ENCODE measurements at regions not wholly inside any gene's neighbourhood (a gene's known extent, or its start where the extent isn't known, plus 50 kb on each side); places are given as distances from the start of the nearest gene placed in this dataset.
"Not testable (repeated sequence)": the region's sequence is repeated elsewhere in the genome, so short reads cannot be mapped to it uniquely, and the experiment has no call there.

- Mint-ChIP-seq H3K27ac (no peak overlapping the region), H3K27me3 (peaks cover under 1% of the 10 kb centered on the region), H3K9me3 (no peaks in the 10 kb centered on the region), H3K4me3 (no peak overlapping the region), H3K4me1 (no peaks in the 10 kb centered on the region), H3K36me3 (ENCODE audit: low read depth) (no peaks in the 10 kb centered on the region)
- no peak for DNase-seq
- intact Hi-C loops (cut with micrococcal nuclease) = no loop called here
Measured at GRCh38 chr2:153532140-153532539, 53.6 kb upstream of the RPRM start.

GRCh38 chr2:153533803-153534202 lies 55.2 kb upstream of the RPRM start:
- H3K4me3 Mint-ChIP-seq; H3K4me1 Mint-ChIP-seq; H3K27ac Mint-ChIP-seq; H3K9me3 Mint-ChIP-seq; intact Hi-C loops (cut with micrococcal nuclease); DNase-seq; H3K36me3 Mint-ChIP-seq (ENCODE audit: low read depth); H3K27me3 Mint-ChIP-seq: not testable (repeated sequence)

GRCh38 chr2:153534590-153534989 lies 56.0 kb upstream of the RPRM start:
- H3K36me3 Mint-ChIP-seq (ENCODE audit: low read depth); H3K4me1 Mint-ChIP-seq; H3K9me3 Mint-ChIP-seq; H3K27ac Mint-ChIP-seq; H3K27me3 Mint-ChIP-seq; intact Hi-C loops (cut with micrococcal nuclease); H3K4me3 Mint-ChIP-seq; DNase-seq: not testable (repeated sequence)

DNA sequence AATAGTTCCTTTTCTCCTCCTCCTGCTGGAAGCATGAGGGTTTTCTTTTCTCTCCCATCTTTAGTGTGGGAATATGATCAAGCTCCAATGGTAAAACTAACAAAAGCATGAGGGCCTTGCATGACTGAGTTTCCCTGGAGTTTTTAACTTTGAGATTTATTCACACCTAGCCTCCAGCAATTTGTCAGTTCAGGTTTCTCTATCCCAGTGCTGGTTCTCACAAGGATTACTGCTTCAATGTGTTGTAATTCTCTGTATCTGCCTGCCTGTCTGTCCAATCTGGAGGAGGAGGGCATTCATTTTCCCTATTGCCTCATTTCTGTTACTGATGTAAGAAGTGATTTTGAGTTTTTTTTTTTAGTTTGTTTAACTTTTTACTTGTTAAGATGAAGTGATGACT lies 57.6 kb upstream of the RPRM start:
- DNase-seq = no peak
- no peak overlapping the region for H3K4me3 Mint-ChIP-seq
- H3K27me3 Mint-ChIP-seq = no peaks in the 10 kb centered on the region
- no peak overlapping the region for H3K27ac Mint-ChIP-seq
- no peaks in the 10 kb centered on the region for H3K36me3 Mint-ChIP-seq (ENCODE audit: low read depth)
- intact Hi-C loops (cut with micrococcal nuclease) = no loop called here
- no peaks in the 10 kb centered on the region for H3K4me1 Mint-ChIP-seq
- H3K9me3 Mint-ChIP-seq = peaks cover 5% of the 10 kb centered on the region

GRCh38 chr2:153538102-153538501 lies 59.5 kb upstream of the RPRM start:
- intact Hi-C loops (cut with micrococcal nuclease); H3K4me1 Mint-ChIP-seq: not testable (repeated sequence)

GRCh38 chr2:153543635-153544071 lies 65.1 kb upstream of the RPRM start:
- Mint-ChIP-seq H3K4me3 (no peak overlapping the region), H3K27ac (peak overlapping the region; percentile 34), H3K9me3 (peaks cover 10% of the 10 kb centered on the region), H3K36me3 (ENCODE audit: low read depth) (no peaks in the 10 kb centered on the region), H3K4me1 (peaks cover 5% of the 10 kb centered on the region), H3K27me3 (no peaks in the 10 kb centered on the region)
- intact Hi-C loops (cut with micrococcal nuclease) = no loop called here
- DNase-seq = no peak

More at GRCh38 chr2:153538102-153538501, 59.5 kb upstream of the RPRM start:
- not testable (repeated sequence) for DNase-seq; H3K27me3 Mint-ChIP-seq; H3K36me3 Mint-ChIP-seq (ENCODE audit: low read depth); H3K4me3 Mint-ChIP-seq; H3K27ac Mint-ChIP-seq
- H3K9me3 Mint-ChIP-seq = peaks cover 10% of the 10 kb centered on the region

DNA sequence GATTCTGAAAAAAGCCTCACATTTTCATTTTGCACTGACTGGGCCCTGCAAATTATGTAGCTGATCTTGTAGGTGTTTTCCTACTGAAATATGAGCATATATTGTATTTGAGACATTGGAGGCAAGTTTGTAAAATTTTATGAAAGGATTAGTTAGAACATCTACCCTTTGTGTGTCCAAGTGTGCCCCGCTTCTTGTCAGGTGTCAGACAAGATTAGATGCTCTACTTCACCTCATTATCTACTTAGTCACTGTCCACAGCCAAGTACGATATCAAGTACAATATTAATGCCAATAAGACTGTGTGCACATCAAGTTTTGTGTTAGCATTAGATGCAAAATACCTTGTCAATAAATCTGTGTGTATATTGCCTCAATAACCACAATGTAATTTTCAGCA lies 67.8 kb upstream of the RPRM start:
- intact Hi-C loops (cut with micrococcal nuclease) = no loop called here
- peaks cover 5% of the 10 kb centered on the region for H3K4me1 Mint-ChIP-seq
- no peak for DNase-seq
- H3K36me3 Mint-ChIP-seq (ENCODE audit: low read depth) = no peaks in the 10 kb centered on the region
- H3K9me3 Mint-ChIP-seq = peaks cover 3% of the 10 kb centered on the region
- H3K27me3 Mint-ChIP-seq = no peaks in the 10 kb centered on the region
- no peak overlapping the region for H3K4me3 Mint-ChIP-seq
- H3K27ac Mint-ChIP-seq = no peak overlapping the region

- Mint-ChIP-seq H3K27me3 (no peaks in the 10 kb centered on the region), H3K4me3 (no peak overlapping the region), H3K27ac (no peak overlapping the region), H3K9me3 (no peaks in the 10 kb centered on the region), H3K4me1 (no peaks in the 10 kb centered on the region), H3K36me3 (ENCODE audit: low read depth) (no peaks in the 10 kb centered on the region)
- no peak for DNase-seq
- intact Hi-C loops (cut with micrococcal nuclease) = no loop called here
Measured at GRCh38 chr2:153548536-153548935, 70.0 kb upstream of the RPRM start.

DNA sequence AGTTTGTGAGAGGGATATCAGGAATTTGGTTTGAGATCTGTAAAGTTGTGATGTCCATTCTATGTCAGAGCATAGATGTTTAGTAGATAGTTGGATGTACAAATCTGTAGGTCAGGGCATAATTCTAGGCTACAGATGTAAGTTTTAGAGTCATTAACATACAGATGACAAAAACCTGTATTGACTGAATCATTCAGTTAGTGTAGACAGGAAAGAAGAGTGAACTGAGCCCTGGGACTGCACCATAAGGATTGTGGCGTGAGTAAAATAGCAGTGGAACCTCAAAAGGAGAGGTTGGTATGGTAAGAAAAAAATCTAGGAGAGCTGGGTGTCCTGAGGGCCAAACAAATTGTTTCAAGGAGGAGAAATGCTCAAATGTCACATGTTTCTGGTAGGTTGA lies 73.1 kb upstream of the RPRM start:
- H3K9me3 Mint-ChIP-seq = no peaks in the 10 kb centered on the region
- H3K27me3 Mint-ChIP-seq = no peaks in the 10 kb centered on the region
- H3K36me3 Mint-ChIP-seq (ENCODE audit: low read depth) = no peaks in the 10 kb centered on the region
- no peak for DNase-seq
- no peaks in the 10 kb centered on the region for H3K4me1 Mint-ChIP-seq
- intact Hi-C loops (cut with micrococcal nuclease) = no loop called here
- H3K27ac Mint-ChIP-seq = no peak overlapping the region
- no peak overlapping the region for H3K4me3 Mint-ChIP-seq

GRCh38 chr2:153557211-153557610 lies 78.6 kb upstream of the RPRM start:
- Mint-ChIP-seq H3K4me3 (no peak overlapping the region), H3K36me3 (ENCODE audit: low read depth) (no peaks in the 10 kb centered on the region)
- intact Hi-C loops (cut with micrococcal nuclease) = no loop called here

GRCh38 chr2:153557714-153558113 lies 79.2 kb upstream of the RPRM start:
- H3K4me1 Mint-ChIP-seq = no peaks in the 10 kb centered on the region
- intact Hi-C loops (cut with micrococcal nuclease) = no loop called here
- DNase-seq = no peak
- no peaks in the 10 kb centered on the region for H3K9me3 Mint-ChIP-seq
- no peaks in the 10 kb centered on the region for H3K36me3 Mint-ChIP-seq (ENCODE audit: low read depth)
- H3K27ac Mint-ChIP-seq = no peak overlapping the region
- no peak overlapping the region for H3K4me3 Mint-ChIP-seq
- H3K27me3 Mint-ChIP-seq = no peaks in the 10 kb centered on the region

More at GRCh38 chr2:153557211-153557610, 78.6 kb upstream of the RPRM start:
- Mint-ChIP-seq H3K27me3 (no peaks in the 10 kb centered on the region), H3K9me3 (no peaks in the 10 kb centered on the region), H3K27ac (no peak overlapping the region), H3K4me1 (no peaks in the 10 kb centered on the region)
- DNase-seq = no peak

DNA sequence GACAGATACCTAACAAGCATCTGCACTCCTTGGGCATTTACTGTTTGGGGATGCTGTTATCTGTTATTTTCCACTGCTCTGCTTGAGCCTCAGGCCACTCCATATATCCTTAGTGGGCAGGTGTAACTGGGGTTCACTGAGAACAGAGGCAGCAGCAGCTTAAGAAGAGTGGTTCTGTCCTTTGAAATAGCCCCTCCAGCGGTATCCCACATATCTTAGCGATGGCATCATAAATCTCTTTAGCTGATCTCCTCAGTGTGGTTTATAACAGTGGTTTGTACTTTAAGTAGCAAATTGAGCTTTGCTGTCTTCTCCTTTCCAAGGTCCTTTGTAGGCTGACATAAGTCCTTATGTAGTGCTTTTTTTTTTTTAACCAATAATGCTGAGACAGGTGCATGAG lies 79.7 kb upstream of the RPRM start:
- Mint-ChIP-seq H3K27me3 (no peaks in the 10 kb centered on the region), H3K4me1 (no peaks in the 10 kb centered on the region), H3K36me3 (ENCODE audit: low read depth) (no peaks in the 10 kb centered on the region), H3K4me3 (no peak overlapping the region), H3K9me3 (no peaks in the 10 kb centered on the region), H3K27ac (no peak overlapping the region)
- intact Hi-C loops (cut with micrococcal nuclease) = no loop called here
- DNase-seq = no peak

DNA sequence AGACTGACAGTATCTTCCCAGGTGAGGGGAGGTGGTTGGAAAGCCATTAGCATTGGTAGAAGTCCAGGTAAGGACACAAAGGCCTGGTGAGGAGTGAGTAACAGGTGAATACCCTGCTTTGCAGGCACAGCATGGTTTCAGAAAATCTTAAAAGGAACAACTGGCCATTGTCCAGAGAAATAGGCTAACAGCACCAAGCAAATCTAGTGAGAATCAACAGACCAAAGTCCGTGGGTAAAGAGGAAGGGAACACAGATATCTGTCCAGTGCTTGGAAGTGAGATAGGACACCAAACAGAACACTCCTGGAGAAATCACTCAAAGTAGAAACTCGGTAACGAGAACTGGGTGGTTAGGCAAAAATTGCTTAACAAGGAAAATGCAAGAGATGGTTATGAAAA lies 88.8 kb upstream of the RPRM start:
- H3K27ac Mint-ChIP-seq = no peak overlapping the region
- intact Hi-C loops (cut with micrococcal nuclease) = no loop called here
- H3K4me3 Mint-ChIP-seq = no peak overlapping the region
- no peak for DNase-seq
- no peaks in the 10 kb centered on the region for H3K27me3 Mint-ChIP-seq
- H3K9me3 Mint-ChIP-seq = no peaks in the 10 kb centered on the region
- no peaks in the 10 kb centered on the region for H3K36me3 Mint-ChIP-seq (ENCODE audit: low read depth)
- no peaks in the 10 kb centered on the region for H3K4me1 Mint-ChIP-seq

DNA sequence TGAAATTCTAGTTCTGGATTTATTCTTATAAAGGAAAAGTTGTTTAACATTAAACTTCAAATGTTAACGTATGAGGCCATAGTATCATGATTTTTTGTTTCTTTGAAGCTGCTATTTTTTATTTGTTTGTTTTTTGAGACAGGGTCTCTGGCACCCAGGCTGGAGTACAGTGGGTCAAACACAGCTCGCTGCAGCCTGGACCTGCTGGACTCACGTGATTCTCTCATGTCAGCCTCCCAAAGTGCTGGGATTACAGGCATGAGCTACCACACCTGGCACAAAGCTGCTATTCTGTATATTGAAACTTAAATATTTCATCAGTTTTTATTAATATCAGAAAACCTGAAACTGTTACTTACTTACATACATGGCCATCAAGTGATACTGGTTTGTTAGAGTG lies 89.5 kb upstream of the RPRM start:
- intact Hi-C loops (cut with micrococcal nuclease) = no loop called here

DNA sequence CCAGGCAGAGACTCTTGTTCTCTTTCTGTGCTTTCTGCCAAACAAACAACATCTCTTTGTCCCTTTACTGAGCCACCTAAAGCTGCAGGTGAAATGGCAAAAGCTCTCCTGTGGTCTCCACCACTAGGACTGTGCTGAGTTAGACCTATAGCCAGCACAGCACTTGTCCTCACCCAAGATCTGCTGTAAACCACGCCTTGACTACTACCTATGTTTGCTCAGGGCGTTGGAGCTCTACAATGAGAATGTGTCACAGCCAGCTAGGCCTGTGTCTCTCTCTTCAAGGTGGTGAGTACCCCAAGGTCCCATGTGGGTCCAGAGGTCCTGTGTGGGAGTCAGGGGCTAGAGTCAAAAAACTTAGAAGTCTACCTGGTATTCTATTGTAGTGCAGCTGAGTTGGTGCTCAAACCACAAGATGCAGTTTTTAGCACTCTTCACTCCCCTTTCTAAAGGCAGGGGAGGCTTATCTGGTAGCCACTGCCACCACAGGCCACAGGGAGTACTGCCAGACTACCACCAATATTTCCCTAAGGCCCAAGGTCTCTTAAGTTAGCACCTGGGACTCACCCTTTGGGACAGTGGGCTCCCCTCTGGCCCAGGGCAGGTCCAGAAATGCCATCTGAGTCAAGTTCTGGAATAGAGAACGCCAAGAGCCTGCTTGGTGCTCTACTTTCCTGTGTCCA lies 96.8 kb upstream of the RPRM start:
- Mint-ChIP-seq H3K27me3 (no peaks in the 10 kb centered on the region), H3K4me3 (no peak overlapping the region), H3K36me3 (ENCODE audit: low read depth) (no peaks in the 10 kb centered on the region), H3K27ac (no peak overlapping the region), H3K4me1 (no peaks in the 10 kb centered on the region), H3K9me3 (no peaks in the 10 kb centered on the region)
- DNase-seq = no peak
- intact Hi-C loops (cut with micrococcal nuclease) = no loop called here

More for the DNA sequence above, 89.5 kb upstream of the RPRM start:
- Mint-ChIP-seq H3K27ac (no peak overlapping the region), H3K4me3 (no peak overlapping the region), H3K4me1 (no peaks in the 10 kb centered on the region), H3K36me3 (ENCODE audit: low read depth) (no peaks in the 10 kb centered on the region), H3K27me3 (no peaks in the 10 kb centered on the region), H3K9me3 (no peaks in the 10 kb centered on the region)
- DNase-seq = no peak
